NCI-H128 (cell line): ENCODE measurements at regions not wholly inside any gene's neighbourhood (a gene's known extent, or its start where the extent isn't known, plus 50 kb on each side); places are given as distances from the start of the nearest gene placed in this dataset.
"Not testable (repeated sequence)": the region's sequence is repeated elsewhere in the genome, so short reads cannot be mapped to it uniquely, and the experiment has no call there.

ENCODE experiments used
- DNase-seq: peaks from one replicate; lab custom pipeline; 2025; ENCODE audit not compliant: unreplicated experiment; lab: John Stamatoyannopoulos, UW

DNA sequence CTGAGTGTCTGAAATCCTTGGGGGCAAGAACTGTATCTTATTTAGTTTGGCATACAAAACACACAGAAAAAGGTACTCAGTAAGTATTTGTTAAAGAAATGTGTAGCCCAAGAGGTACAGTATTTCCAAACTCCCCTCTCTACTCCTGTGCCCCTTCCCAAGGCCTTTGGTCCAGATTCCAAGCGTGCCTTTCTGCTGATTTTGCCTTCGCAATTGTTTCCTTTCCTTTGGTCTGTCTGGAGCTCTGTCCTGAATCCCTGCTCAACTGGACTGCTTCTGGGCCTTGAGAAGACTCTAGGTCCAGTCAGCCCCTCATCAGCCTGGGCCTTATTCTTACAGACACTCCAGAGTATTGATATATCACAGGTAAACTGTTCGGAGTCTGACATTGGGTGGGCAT lies 122.2 kb upstream of the SYNCRIP start:
- no peak for DNase-seq

- no peak for DNase-seq
Observed at GRCh38 chr6:85756982-85757381, 114.3 kb upstream of the SYNCRIP start.

GRCh38 chr6:85754894-85755293 lies 112.2 kb upstream of the SYNCRIP start:
- DNase-seq, result no peak

DNA sequence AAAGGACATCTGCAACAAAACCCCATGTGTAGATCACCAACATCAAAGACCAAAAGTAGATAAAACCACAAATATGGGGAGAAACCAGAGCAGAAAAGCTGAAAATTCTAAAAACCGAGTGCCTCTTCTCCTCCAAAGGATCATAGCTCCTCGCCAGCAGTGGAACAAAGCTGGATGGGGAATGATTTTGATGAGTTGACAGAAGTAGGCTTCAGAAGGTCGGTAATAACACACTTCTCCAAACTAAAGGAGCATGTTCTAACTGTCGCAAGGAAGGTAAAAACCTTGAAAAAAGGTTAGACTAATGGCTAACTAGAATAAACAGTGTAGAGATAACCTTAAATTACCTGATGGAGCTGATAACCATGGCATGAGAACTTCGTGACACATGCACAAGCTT lies 109.9 kb upstream of the SYNCRIP start:
- DNase-seq, result no peak

DNA sequence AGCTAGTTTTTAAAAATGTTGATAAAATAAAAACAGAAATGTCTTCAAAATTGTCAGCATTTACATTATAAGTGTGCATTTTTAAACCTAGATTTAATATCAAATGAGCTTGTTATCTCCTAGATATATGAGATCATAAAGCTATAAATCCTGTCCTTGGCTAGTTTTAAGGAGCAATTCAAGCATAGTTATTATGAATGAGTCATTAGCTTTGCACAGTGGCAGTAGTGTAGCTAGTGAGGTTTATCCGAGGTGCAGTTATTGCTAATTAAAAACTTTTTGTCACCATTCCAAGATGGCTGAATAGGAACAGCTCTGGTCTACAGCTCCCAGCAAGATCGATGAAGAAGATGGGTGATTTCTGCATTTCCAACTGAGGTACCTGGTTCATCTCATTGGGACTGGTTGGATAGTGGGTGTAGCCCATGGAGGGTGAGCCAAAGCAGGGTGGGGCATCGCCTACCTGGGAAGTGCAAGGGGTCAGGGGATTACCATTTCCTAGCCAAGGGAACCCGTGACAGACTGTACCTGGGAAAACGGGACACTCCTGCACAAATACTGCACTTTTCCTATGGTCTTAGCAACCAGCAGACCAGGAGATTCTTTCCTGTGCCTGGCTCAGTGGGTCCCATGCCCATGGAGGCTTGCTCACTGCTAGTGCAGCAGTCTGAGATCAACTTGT lies 108.8 kb upstream of the SYNCRIP start:
- DNase-seq, result no peak

DNA sequence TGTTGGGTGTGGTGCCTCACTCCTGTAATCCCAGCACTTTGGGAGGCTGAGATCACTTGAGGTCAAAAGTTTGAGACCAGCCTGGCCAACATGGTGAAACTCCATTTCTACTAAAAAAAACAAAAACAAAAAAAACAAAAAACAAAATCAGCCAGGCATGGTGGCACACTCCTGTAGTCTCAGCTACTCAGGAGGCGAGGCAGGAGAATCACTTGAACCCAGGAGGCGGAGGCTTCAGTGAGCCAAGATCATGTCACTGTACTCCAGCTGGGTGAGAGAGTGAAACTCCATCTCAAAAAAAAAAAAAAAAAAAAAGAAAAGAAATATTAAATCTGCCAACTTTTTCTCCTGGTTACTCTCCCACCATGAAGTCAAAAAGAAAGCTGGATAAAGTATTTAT lies 107.5 kb upstream of the SYNCRIP start:
- DNase-seq, result not testable (repeated sequence)

DNA sequence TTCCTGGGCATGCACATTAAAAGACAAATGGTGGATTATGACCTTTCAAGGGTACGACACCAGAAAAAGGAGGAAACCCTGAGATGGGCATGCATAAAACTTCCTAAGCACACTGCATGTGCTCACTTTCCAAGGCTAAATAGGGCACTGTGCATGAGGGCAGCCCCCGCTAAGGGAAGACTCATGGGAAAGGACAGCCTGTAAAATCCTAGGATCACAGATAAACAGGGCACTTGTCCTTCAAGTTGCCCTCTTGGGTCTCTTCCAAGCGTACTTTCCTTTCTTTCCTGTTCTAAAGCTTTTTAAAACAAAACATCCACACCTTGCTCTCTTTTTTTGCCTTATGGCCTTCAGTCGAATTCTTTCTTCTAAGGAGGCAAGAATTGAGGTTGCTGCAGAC lies 106.5 kb upstream of the SYNCRIP start:
- no peak for DNase-seq

DNA sequence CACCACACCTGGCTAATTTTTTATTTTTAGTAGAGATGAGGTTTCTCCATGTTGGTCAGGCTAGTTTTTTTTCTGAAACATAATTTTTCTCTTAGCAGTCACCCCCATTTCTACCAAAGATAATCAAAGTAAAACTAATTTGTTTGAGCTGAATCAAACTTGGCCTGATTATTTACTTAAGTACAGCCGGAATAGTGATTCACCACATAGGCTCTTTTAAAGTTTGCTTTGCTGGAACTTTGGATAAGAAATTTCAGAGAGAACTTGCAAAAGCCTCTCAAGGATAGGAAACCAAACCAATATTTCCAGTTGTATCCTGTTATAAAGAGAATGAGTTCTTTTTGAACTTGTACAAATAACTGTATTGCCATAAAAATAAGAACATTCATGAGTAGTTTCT lies 105.0 kb upstream of the SYNCRIP start:
- DNase-seq, result no peak

DNA sequence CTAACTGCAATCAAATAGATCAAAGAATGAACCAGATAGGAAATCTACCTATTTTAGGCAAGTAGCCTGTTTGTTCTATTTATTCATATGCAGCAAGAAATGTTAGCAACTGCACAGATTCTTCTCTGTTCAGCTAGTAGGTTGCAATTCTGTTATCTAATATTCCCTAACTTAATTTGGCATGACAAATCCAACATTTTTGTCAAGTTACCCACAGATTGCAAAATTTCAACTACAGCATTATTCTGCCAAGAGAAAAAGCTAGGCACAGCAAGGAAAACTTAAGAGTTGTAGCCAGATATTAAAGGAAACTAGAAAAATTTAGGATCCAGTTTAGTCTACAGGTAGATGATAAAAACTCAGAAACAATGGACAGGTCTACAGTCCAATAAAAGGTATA lies 104.4 kb upstream of the SYNCRIP start:
- no peak for DNase-seq

DNA sequence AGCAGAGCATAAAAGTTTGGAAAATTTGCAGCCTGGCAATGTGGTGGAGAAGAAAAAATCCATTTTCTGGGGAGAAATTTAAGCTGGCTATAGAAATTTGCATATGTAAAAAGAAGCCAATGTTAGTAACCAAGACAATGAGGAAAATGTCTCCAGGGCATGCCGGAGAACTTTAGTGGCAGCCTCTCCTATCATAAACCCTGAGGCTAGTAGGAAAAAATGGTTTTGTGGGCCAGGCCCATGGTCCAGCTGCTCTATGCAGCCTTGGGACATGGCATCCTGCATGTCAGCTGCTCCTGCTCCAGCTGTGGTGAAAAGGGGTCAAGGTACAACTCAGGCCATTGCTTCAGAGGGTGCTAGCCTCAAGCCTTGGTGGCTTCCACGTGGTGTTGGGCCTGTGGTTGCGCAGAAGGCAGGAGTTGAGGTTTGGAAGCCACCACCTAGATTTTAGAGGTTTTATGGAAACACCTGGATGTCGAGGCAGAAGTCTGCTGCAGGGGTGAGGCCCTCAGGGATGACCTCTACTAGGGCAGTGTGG lies 101.8 kb upstream of the SYNCRIP start:
- DNase-seq, result no peak

DNA sequence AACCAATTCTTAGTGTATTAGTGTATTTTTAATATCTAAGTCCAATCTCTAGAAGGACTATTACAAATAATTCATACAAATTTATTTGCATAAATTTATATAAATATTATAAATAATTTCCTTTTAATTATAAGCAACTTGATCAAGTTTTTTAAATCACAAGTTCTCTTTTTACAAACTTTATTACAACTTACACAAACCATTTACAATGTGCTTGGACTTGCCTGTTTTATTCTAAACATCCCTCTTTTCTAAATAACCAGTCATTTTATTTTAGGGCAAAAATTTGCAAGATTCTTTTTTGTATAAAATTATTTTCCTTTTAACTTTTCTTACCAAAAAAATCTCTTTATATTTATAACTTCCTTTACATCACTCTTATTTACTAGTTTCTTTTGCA lies 83.5 kb upstream of the SYNCRIP start:
- DNase-seq, result no peak

DNA sequence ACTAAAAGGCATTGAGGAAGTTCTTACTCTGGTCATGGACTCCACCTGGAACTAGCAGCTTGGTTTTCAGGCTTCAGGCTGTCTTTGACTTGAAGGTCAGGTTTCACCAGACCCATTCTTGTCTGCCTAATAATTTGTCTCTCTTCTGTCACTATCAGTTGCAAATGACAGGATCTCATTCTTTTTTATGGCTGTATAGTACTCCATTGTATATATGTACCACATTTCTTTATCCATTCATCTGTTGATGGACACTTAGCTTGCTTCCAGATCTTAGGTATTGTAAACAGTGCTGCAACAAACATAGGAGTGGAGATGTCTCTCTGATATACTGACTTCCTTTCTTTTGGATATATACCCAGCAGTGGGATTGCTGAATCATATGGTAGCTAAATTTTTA lies 73.1 kb upstream of the SYNCRIP start:
- no peak for DNase-seq

- DNase-seq, result no peak
Observed at GRCh38 chr6:85714893-85715530, 72.3 kb upstream of the SYNCRIP start.

DNA sequence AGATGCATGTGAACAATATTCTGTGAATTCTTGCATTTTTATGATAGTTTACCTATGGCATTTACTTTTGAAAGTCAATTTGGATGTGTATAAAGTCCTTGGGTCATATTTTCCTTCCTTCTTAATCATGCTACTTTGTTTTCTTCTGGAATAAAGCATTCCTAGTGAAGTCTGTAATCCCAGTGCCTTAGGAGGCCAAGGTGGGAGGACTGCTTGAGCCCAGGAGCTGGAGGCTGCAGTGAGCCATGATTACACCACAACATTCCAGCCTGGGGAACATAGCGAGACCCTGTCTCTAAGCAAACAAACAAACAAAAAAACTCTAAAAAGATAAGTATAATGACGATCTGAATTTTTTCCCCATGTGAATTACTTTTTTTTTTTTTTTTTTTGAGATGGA lies 69.7 kb upstream of the SYNCRIP start:
- DNase-seq, result no peak

DNA sequence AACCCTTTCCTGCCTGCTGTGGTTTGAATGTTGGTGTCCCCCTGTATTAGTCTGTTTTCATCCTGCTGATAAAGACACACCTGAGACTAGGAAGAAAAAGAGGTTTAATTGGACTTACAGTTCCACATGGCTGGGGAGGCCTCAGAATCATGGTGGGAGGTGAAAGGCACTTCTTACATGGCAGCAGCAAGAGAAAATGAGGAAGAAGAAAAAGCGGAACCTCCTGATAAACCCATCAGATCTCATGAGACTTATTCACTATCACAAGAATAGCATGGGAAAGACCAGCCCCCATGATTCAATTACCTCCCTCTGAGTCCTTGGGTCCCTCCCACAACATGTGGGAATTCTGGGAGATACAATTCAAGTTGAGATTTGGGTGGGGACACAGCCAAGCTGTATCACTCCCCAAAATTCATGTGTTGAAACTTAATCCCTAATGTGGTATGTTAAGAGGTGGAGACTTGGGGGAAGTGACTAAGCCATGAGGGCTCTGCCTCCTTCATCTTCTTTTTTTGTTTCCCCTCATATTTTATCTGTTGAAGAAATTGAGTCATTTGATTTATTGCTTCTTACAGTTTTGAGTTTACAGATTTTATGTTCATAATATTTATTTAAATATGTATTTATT lies 64.9 kb upstream of the SYNCRIP start:
- not testable (repeated sequence) for DNase-seq

GRCh38 chr6:85706272-85706671 lies 63.6 kb upstream of the SYNCRIP start:
- no peak for DNase-seq

- no peak for DNase-seq
Observed at GRCh38 chr6:85705220-85705619, 62.5 kb upstream of the SYNCRIP start.

- DNase-seq, result no peak
Observed at GRCh38 chr6:85703406-85703805, 60.7 kb upstream of the SYNCRIP start.
